Transverse colon (tissue), 4 donors: ENCODE measurements at regions not wholly inside any gene's neighbourhood (a gene's known extent, or its start where the extent isn't known, plus 50 kb on each side); places are given as distances from the start of the nearest gene placed in this dataset.

ENCODE experiments used
- DNase-seq: peaks from one replicate; pipeline ENCODE4 v3.0.0-alpha.2; 2019
- H3K27ac ChIP-seq, 4 donors: fragments of 200-600 bp; sonication (generic); 2 replicates each; pipeline ENCODE4 v1.5.1; 2016 to 2018; ENCODE audit warnings: inconsistent platforms in 4 of 4
- H3K27me3 ChIP-seq: fragments of 200-600 bp; sonication (generic); 2 replicates; pipeline ENCODE4 v1.5.1; 2017; ENCODE audit warnings: inconsistent platforms
- H3K36me3 ChIP-seq, 4 donors: fragments of 200-600 bp; sonication (generic); 2 replicates each; pipeline ENCODE4 v1.5.1; 2017 to 2019; ENCODE audit warnings: inconsistent platforms in 4 of 4
- H3K4me1 ChIP-seq, 4 donors: fragments of 200-600 bp; sonication (generic); 2 replicates each; pipeline ENCODE4 v1.5.1; 2017 to 2020; ENCODE audit warnings: inconsistent platforms in 4 of 4
- H3K4me3 ChIP-seq, 4 donors: fragments of 200-600 bp; sonication (generic); 1 replicate in 1 of 4; 2 replicates in 3 of 4; pipeline versions ENCODE4 v1.5.1 to v1.6.1; 2017 to 2019; ENCODE audit warnings: inconsistent platforms in 4 of 4
- H3K9me3 ChIP-seq, 2 donors: fragments of 200-600 bp; sonication (generic); 2 replicates each; pipeline ENCODE4 v1.5.1; 2017 to 2019; ENCODE audit warnings: inconsistent platforms in 2 of 2
- CTCF ChIP-seq, 5 experiments: fragments of 200-600 bp in 3 of 5; fragments of 450-650 bp in 2 of 5; sonication (generic) in 3 of 5; IDR thresholded peaks; 1 replicate in 2 of 5; 2 replicates in 3 of 5; pipeline ENCODE4 v1.5.1; 2016 to 2017; ENCODE audit warnings: antibody characterized with exemption in 5 of 5, inconsistent platforms in 3 of 5, mild to moderate bottlenecking in 2 of 5, moderate library complexity in 1 of 5
- EP300 ChIP-seq: sonication (generic); formaldehyde crosslinking; IDR thresholded peaks from one replicate; pipeline ENCODE4 v1.6.1; 2017; ENCODE audit warnings: antibody characterized with exemption, low read depth
- POLR2A ChIP-seq: fragments of 450-650 bp; IDR thresholded peaks from one replicate; pipeline ENCODE4 v1.6.1; 2016; ENCODE audit warnings: antibody characterized with exemption, mild to moderate bottlenecking, moderate library complexity
- POLR2AphosphoS5 ChIP-seq, 3 donors: sonication (generic); formaldehyde crosslinking; IDR thresholded peaks; one replicate each; pipeline ENCODE4 v1.6.1; 2016; ENCODE audit warnings: antibody characterized with exemption in 3 of 3
- WGBS, 2 donors: methylation state at CpG; one replicate each; pipeline ENCODE4 v1.1.5; 2018; ENCODE audit warnings: low coverage in 1 of 2; 5-methylcytosine and 5-hydroxymethylcytosine counted together
- in situ Hi-C, 4 donors: fragments of 200-750 bp; cut with MboI; loops; one replicate each; pipeline versions ENCODE4 v1.15.0 to v1.15.1; 2017; ENCODE audit warnings: low sequenced_read_pairs in 3 of 4, low pct_ligation_motif_present in 1 of 4, low pct_unique_long_range_greater_than_20kb in 1 of 4
- intact Hi-C: fragments of 100-400 bp; cut with DNase I; formaldehyde crosslinking; loops from one replicate; pipeline ENCODE4 v1.15.1; 2023; ENCODE audit warnings: low total_unique reads

- intact Hi-C loops (no loop called here), in situ Hi-C loops (loop anchor here in 2 of 4 donors (25.0 kb wide), 2 partner anchors 1228 to 1253 kb away; partner anchors contain the start of gene RGMB (in 1 of the 2))
- peak; percentile 42 to 58 (median 55) for TF ChIP-seq CTCF (IDR thresholded peaks at IDR 0.05)
- no peak for TF ChIP-seq EP300
Observed at GRCh38 chr5:97534166-97534565, 351.1 kb upstream of the RIOK2 start.

GRCh38 chr5:97536683-97537082, 353.6 kb upstream of the RIOK2 start:
- H3K4me1 ChIP-seq, result peaks cover 0 to 7% (median 2%) of the 10 kb centered on the region in 4 donors
- no peak overlapping the region for H3K4me3 ChIP-seq
- WGBS, 2 donors, result 84 to 100% methylated on average over 1 of the region's 1 CpG
- in situ Hi-C loops, result loop anchor here in 2 of 4 donors (25.0 kb wide), 2 partner anchors 1226 to 1251 kb away; partner anchors contain the start of gene RGMB (in 1 of the 2)
- H3K27ac ChIP-seq, result no peak overlapping the region
- TF ChIP-seq POLR2A (no peak), CTCF (IDR thresholded peaks at IDR 0.05) (no peak), POLR2AphosphoS5 (IDR thresholded peaks at IDR 0.05) (no peak), EP300 (no peak)
- H3K27me3 ChIP-seq, result no peaks in the 10 kb centered on the region
- no peaks in the 10 kb centered on the region for H3K36me3 ChIP-seq
- DNase-seq, result no peak
- intact Hi-C loops, result no loop called here
- H3K9me3 ChIP-seq, result no peaks in the 10 kb centered on the region

More at GRCh38 chr5:97534166-97534565, 351.1 kb upstream of the RIOK2 start:
- DNase-seq, result peak; percentile 26
- H3K36me3 ChIP-seq, result no peaks in the 10 kb centered on the region
- no peaks in the 10 kb centered on the region for H3K9me3 ChIP-seq
- H3K27me3 ChIP-seq, result no peaks in the 10 kb centered on the region
- H3K4me1 ChIP-seq, result peaks cover 0 to 7% (median 3%) of the 10 kb centered on the region in 4 donors
- no peak overlapping the region for H3K4me3 ChIP-seq
- no peak overlapping the region for H3K27ac ChIP-seq

GRCh38 chr5:97538912-97539311, 355.9 kb upstream of the RIOK2 start:
- Histone ChIP-seq H3K27me3 (no peaks in the 10 kb centered on the region), H3K9me3 (no peaks in the 10 kb centered on the region), H3K27ac (no peak overlapping the region), H3K36me3 (no peaks in the 10 kb centered on the region), H3K4me3 (no peak overlapping the region), H3K4me1 (peaks cover 0 to 8% (median 0%) of the 10 kb centered on the region in 4 donors)
- WGBS, 2 donors, result 80 to 91% methylated on average over 2 of the region's 2 CpGs
- no peak for DNase-seq
- in situ Hi-C loops, result loop anchor here in 2 of 4 donors (25.0 kb wide), 2 partner anchors 1223 to 1248 kb away; partner anchors contain the start of gene RGMB (in 1 of the 2)
- TF ChIP-seq EP300 (no peak), POLR2A (no peak)
- intact Hi-C loops, result no loop called here

DNA sequence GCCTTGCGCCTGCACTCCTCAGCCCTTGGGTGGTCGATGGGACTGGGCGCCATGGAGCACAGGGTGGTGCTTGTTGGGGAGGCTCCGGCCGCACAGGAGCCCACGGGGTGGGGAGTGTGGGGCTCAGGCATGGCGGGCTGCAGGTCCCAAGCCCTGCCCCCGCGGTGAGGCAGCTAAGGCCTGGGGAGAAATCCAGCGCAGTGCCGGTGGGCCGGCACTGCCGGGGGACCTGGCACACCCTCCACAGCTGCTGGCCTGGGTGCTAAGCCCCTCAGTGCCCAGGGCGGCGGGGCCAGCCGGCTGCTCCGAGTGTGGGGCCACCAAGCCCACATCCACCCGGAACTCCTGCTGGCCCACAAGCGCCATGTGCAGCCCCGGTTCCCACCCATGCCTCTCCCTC, 358.8 kb upstream of the RIOK2 start:
- H3K9me3 ChIP-seq, result no peaks in the 10 kb centered on the region
- H3K4me1 ChIP-seq, result peaks cover 0 to 9% (median 0%) of the 10 kb centered on the region in 4 donors
- no peak overlapping the region for H3K27ac ChIP-seq
- TF ChIP-seq POLR2AphosphoS5 (IDR thresholded peaks at IDR 0.05), result no peak
- TF ChIP-seq POLR2A, result no peak
- no peak for TF ChIP-seq CTCF (IDR thresholded peaks at IDR 0.05)
- no peak for TF ChIP-seq EP300
- in situ Hi-C loops, result loop anchor here in 2 of 4 donors (25.0 kb wide), 2 partner anchors 1220 to 1245 kb away; partner anchors contain the start of gene RGMB (in 1 of the 2)
- H3K36me3 ChIP-seq, result no peaks in the 10 kb centered on the region
- intact Hi-C loops, result no loop called here
- no peak for DNase-seq
- no peak overlapping the region for H3K4me3 ChIP-seq
- H3K27me3 ChIP-seq, result no peaks in the 10 kb centered on the region
- 94% methylated on average over 8 of the region's 20 CpGs; no CpG with 5 or more reads in 1 of the 2 donors for WGBS, 2 donors

- peaks cover 0 to 10% (median under 1%) of the 10 kb centered on the region in 4 donors for H3K4me1 ChIP-seq
- DNase-seq, result no peak
- no peaks in the 10 kb centered on the region for H3K36me3 ChIP-seq
- intact Hi-C loops, result no loop called here
- 85 to 90% methylated on average over 1 of the region's 1 CpG for WGBS, 2 donors
- no peaks in the 10 kb centered on the region for H3K27me3 ChIP-seq
- TF ChIP-seq CTCF (IDR thresholded peaks at IDR 0.05) (no peak), POLR2AphosphoS5 (IDR thresholded peaks at IDR 0.05) (no peak)
- no peak overlapping the region for H3K4me3 ChIP-seq
- in situ Hi-C loops, result loop anchor here in 2 of 4 donors (25.0 kb wide), 2 partner anchors 1220 to 1245 kb away; partner anchors contain the start of gene RGMB (in 1 of the 2)
- no peak overlapping the region for H3K27ac ChIP-seq
- no peaks in the 10 kb centered on the region for H3K9me3 ChIP-seq
Observed at GRCh38 chr5:97542469-97542868, 359.4 kb upstream of the RIOK2 start.
